ENCODE measurements at regions not wholly inside any gene's neighbourhood (a gene's known extent, or its start where the extent isn't known, plus 50 kb on each side); places are given as distances from the start of the nearest gene placed in this dataset.

GRCh38 chr7:36040679-36041078 is 112.4 kb upstream of the EEPD1 start:
- H3K4me1 ChIP-seq, result peaks cover 14 to 69% (median 52%) of the 10 kb centered on the region in 9 donors
- intact Hi-C loops (cut with DNase I), result no loop called here
- WGBS, 2 donors, result 94 to 96% methylated on average over 3 of the region's 3 CpGs

GRCh38 chr7:36044101-36044892 is 108.8 kb upstream of the EEPD1 start:
- H3K4me1 ChIP-seq, result peaks cover 18 to 70% (median 51%) of the 10 kb centered on the region in 9 donors
- H3K36me3 ChIP-seq, result no peaks in the 10 kb centered on the region
- no peak overlapping the region for H3K4me3 ChIP-seq
- no peak for TF ChIP-seq CTCF (IDR thresholded peaks at IDR 0.05)
- H3K9me3 ChIP-seq, result no peaks in the 10 kb centered on the region
- intact Hi-C loops (cut with DNase I), result no loop called here
- DNase-seq (no peak), ATAC-seq (no peak)
- no peaks in the 10 kb centered on the region for H3K27me3 ChIP-seq
- 67 to 71% methylated on average over 6 of the region's 6 CpGs for WGBS, 2 donors
- H3K27ac ChIP-seq, result peak overlapping the region in 9 of 10 donors; percentile 23 to 66 (median 54)

More at GRCh38 chr7:36040679-36041078, 112.4 kb upstream of the EEPD1 start:
- no peak overlapping the region for H3K27ac ChIP-seq
- ATAC-seq, result no peak
- no peak overlapping the region for H3K4me3 ChIP-seq
- H3K36me3 ChIP-seq, result no peaks in the 10 kb centered on the region
- no peak for DNase-seq
- no peak for TF ChIP-seq CTCF (IDR thresholded peaks at IDR 0.05)
- H3K9me3 ChIP-seq, result no peaks in the 10 kb centered on the region
- no peaks in the 10 kb centered on the region for H3K27me3 ChIP-seq

- ATAC-seq, result peak in 2 of 8 donors; percentile 27 to 32
- 42 to 71% methylated on average over 2 of the region's 2 CpGs for WGBS, 2 donors
- no peak for TF ChIP-seq CTCF (IDR thresholded peaks at IDR 0.05)
Measured at GRCh38 chr7:36045326-36045725, 107.7 kb upstream of the EEPD1 start.

GRCh38 chr7:36045830-36046341 is 107.2 kb upstream of the EEPD1 start:
- peak overlapping the region in 9 of 10 donors; percentile 23 to 66 (median 48) for H3K27ac ChIP-seq
- TF ChIP-seq CTCF (IDR thresholded peaks at IDR 0.05), result no peak
- no peak for DNase-seq
- peaks cover 18 to 67% (median 48%) of the 10 kb centered on the region in 9 donors for H3K4me1 ChIP-seq
- intact Hi-C loops (cut with DNase I), result no loop called here
- H3K4me3 ChIP-seq, result no peak overlapping the region
- no peaks in the 10 kb centered on the region for H3K9me3 ChIP-seq
- no peaks in the 10 kb centered on the region for H3K36me3 ChIP-seq
- ATAC-seq, result peak in 2 of 8 donors; percentile 22 to 44
- H3K27me3 ChIP-seq, result no peaks in the 10 kb centered on the region
- 44 to 54% methylated on average over 3 of the region's 3 CpGs for WGBS, 2 donors

More at GRCh38 chr7:36045326-36045725, 107.7 kb upstream of the EEPD1 start:
- Histone ChIP-seq H3K4me3 (no peak overlapping the region), H3K9me3 (no peaks in the 10 kb centered on the region), H3K4me1 (peaks cover 18 to 67% (median 47%) of the 10 kb centered on the region in 9 donors), H3K27me3 (no peaks in the 10 kb centered on the region), H3K36me3 (no peaks in the 10 kb centered on the region), H3K27ac (peak overlapping the region; percentile 20 to 66 (median 53))
- intact Hi-C loops (cut with DNase I), result no loop called here
- DNase-seq, result no peak

Data from heart right ventricle (tissue), 16 donors.